Mesendoderm (in vitro differentiated cells): ENCODE measurements at regions not wholly inside any gene's neighbourhood (a gene's known extent, or its start where the extent isn't known, plus 50 kb on each side); places are given as distances from the start of the nearest gene placed in this dataset.
"Not testable (repeated sequence)": the region's sequence is repeated elsewhere in the genome, so short reads cannot be mapped to it uniquely, and the experiment has no call there.

ENCODE experiments used
- DNase-seq: peaks from one replicate; pipeline ENCODE4 v3.0.0; 2013
- H2AK5ac ChIP-seq: 2 replicates; pipeline ENCODE4 v1.6.1; 2013; ENCODE audit warnings: low read length, inconsistent platforms
- H2BK120ac ChIP-seq: 2 replicates; pipeline ENCODE4 v1.6.1; 2013; ENCODE audit warnings: low read depth, mild to moderate bottlenecking, low read length, moderate library complexity, mixed read lengths
- H2BK15ac ChIP-seq: replicated peaks from 2 replicates; pipeline ENCODE4 v1.6.1; 2013; ENCODE audit warnings: low read depth, mild to moderate bottlenecking, moderate library complexity
- H2BK5ac ChIP-seq: 2 replicates; pipeline ENCODE4 v1.6.1; 2013; ENCODE audit warnings: low read length, inconsistent platforms
- H3K18ac ChIP-seq: 2 replicates; pipeline ENCODE4 v1.6.1; 2013; ENCODE audit warnings: mild to moderate bottlenecking, low read length, mixed read lengths
- H3K23ac ChIP-seq: one replicate; pipeline ENCODE4 v1.6.1; 2013; ENCODE audit warnings: low read length
- H3K27ac ChIP-seq: 2 replicates; pipeline ENCODE4 v1.5.1; 2013; ENCODE audit warnings: low read depth, mild to moderate bottlenecking, inconsistent platforms, low read length, moderate library complexity
- H3K27me3 ChIP-seq: 2 replicates; pipeline ENCODE4 v1.6.1; 2013; ENCODE audit warnings: low read length, control low read depth, mild to moderate bottlenecking, inconsistent platforms; ENCODE audit not compliant: insufficient read depth, poor library complexity
- H3K36me3 ChIP-seq: 2 replicates; pipeline ENCODE4 v1.6.1; 2013; ENCODE audit warnings: low read length, inconsistent platforms; ENCODE audit not compliant: control insufficient read depth, insufficient read depth
- H3K4ac ChIP-seq: one replicate; pipeline ENCODE4 v1.6.1; 2013; ENCODE audit warnings: low read depth, mild to moderate bottlenecking, low read length, moderate library complexity
- H3K4me1 ChIP-seq: 2 replicates; pipeline ENCODE4 v1.6.1; 2013; ENCODE audit warnings: low read depth, low read length, inconsistent platforms; ENCODE audit not compliant: control insufficient read depth
- H3K4me2 ChIP-seq: 2 replicates; pipeline ENCODE4 v1.6.1; 2013; ENCODE audit warnings: low read length
- H3K4me3 ChIP-seq: 2 replicates; pipeline ENCODE4 v1.5.1; 2013; ENCODE audit warnings: mild to moderate bottlenecking, low read length
- H3K56ac ChIP-seq: one replicate; pipeline ENCODE4 v1.6.1; 2013; ENCODE audit warnings: low read length
- H3K79me1 ChIP-seq: 2 replicates; pipeline ENCODE4 v1.6.1; 2013; ENCODE audit warnings: low read length, inconsistent platforms
- H3K79me2 ChIP-seq: 2 replicates; pipeline ENCODE4 v1.6.1; 2013; ENCODE audit warnings: mild to moderate bottlenecking, low read length; ENCODE audit not compliant: control insufficient read depth, insufficient read depth
- H3K9ac ChIP-seq: 2 replicates; pipeline ENCODE4 v1.6.1; 2013; ENCODE audit warnings: low read length, inconsistent platforms
- H4K5ac ChIP-seq: one replicate; pipeline ENCODE4 v1.6.1; 2013; ENCODE audit warnings: low read length
- H4K8ac ChIP-seq: one replicate; pipeline ENCODE4 v1.6.1; 2013; ENCODE audit warnings: low read depth, mild to moderate bottlenecking, control low read depth, low read length, moderate library complexity
- WGBS: extraction: QIAGEN DNeasy Blood & Tissue Kit; methylation state at CpG from one replicate; pipeline ENCODE4 v1.1.7; 2013; ENCODE audit warnings: low lambda C conversion rate, missing lambda C conversion rate; ENCODE audit not compliant: insufficient coverage; ENCODE audit errors: extremely low coverage; 5-methylcytosine and 5-hydroxymethylcytosine counted together

DNA sequence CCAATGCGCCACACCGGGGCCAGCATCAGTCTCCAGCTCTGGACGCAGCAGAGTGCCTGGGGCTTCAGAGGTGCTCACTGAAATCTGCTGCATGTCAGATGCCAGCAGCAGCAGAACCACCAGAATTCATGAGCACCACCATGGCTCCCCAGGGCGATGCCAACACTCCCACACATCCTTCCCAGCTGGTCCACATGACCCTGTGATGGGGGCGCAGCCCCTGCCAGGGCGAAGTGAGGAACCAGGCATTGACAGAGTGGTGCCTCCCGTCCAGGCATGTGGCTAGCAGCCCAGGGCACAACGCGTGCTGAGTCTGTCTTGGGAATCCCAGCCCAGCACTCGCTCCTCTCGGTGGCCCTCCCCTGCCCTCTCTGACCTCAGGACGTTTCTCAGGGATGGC lies 80.4 kb downstream of the DHCR7 start:
- H3K27me3 ChIP-seq, result no peaks in the 10 kb centered on the region
- H3K9ac ChIP-seq, result no peak overlapping the region
- H2BK5ac ChIP-seq, result no peak overlapping the region
- H3K36me3 ChIP-seq, result no peaks in the 10 kb centered on the region
- H3K79me1 ChIP-seq, result no peaks in the 10 kb centered on the region
- no peak overlapping the region for H3K56ac ChIP-seq
- H3K4ac ChIP-seq, result no peak overlapping the region
- H3K4me1 ChIP-seq, result no peaks in the 10 kb centered on the region
- H3K27ac ChIP-seq, result no peak overlapping the region
- no peak overlapping the region for H2BK120ac ChIP-seq
- no peak for DNase-seq
- H4K5ac ChIP-seq, result no peak overlapping the region
- WGBS, result no CpG with 5 or more reads among the region's 12 CpGs
- H3K4me2 ChIP-seq, result no peak overlapping the region
- H3K23ac ChIP-seq, result no peak overlapping the region
- no peak overlapping the region for H2AK5ac ChIP-seq
- no peaks in the 10 kb centered on the region for H3K79me2 ChIP-seq
- no peak overlapping the region for H4K8ac ChIP-seq
- H3K4me3 ChIP-seq, result no peak overlapping the region
- no peak overlapping the region for H3K18ac ChIP-seq
- H2BK15ac ChIP-seq, result no peak overlapping the region

DNA sequence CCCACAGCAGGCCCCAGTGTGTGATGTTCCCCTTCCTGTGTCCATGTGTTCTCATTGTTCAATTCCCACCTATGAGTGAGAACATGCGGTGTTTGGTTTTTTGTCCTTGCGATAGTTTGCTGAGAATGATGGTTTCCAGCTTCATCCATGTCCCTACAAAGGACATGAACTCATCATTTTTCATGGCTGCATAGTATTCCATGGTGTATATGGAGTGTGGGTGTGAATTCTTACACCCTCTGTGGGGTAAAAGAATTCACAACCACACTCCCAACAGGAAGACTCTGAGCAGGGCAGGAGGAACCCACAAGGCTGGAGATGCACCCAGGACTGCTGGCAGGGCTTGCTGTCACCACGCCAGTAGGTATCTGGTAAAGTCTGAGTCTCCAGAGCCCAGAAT lies 80.9 kb downstream of the DHCR7 start:
- not testable (repeated sequence) for H3K27me3 ChIP-seq, H3K27ac ChIP-seq, H4K5ac ChIP-seq, H2AK5ac ChIP-seq, H2BK15ac ChIP-seq, H2BK5ac ChIP-seq, H3K4me2 ChIP-seq, H2BK120ac ChIP-seq, H3K9ac ChIP-seq, H3K4me3 ChIP-seq, H3K79me1 ChIP-seq, H3K4me1 ChIP-seq, H3K23ac ChIP-seq, H3K36me3 ChIP-seq, H3K56ac ChIP-seq, H3K18ac ChIP-seq, H3K4ac ChIP-seq, DNase-seq, H3K79me2 ChIP-seq, H4K8ac ChIP-seq
- WGBS, result no CpG with 5 or more reads among the region's 3 CpGs

DNA sequence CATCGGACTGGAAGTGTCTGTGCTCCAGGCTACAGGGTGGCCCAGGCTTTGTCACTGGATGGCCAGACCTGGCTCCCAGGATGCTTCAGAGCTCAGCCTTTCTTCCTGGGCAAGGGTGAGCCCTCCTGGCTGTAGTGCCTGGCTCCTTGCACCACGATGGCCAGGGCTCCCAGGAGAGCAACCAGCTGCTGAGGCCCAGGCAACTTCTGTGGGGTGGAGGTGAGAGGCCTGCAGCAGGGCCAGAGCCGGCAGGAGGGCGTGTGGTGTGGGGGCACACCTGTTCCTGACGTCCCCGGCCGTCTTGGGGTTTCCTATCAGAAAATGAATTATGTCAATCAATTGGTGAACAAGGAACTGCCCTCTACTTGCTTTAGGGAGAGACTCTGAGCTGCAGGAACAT lies 82.1 kb downstream of the DHCR7 start:
- Histone ChIP-seq H3K56ac (no peak overlapping the region), H3K18ac (no peak overlapping the region), H3K23ac (no peak overlapping the region), H3K27me3 (no peaks in the 10 kb centered on the region), H3K36me3 (no peaks in the 10 kb centered on the region), H3K4me2 (no peak overlapping the region), H4K5ac (no peak overlapping the region), H2AK5ac (no peak overlapping the region), H2BK15ac (no peak overlapping the region), H3K27ac (no peak overlapping the region), H3K9ac (no peak overlapping the region), H3K79me2 (no peaks in the 10 kb centered on the region), H2BK5ac (no peak overlapping the region), H3K79me1 (no peaks in the 10 kb centered on the region), H2BK120ac (no peak overlapping the region), H3K4ac (no peak overlapping the region), H4K8ac (no peak overlapping the region), H3K4me3 (no peak overlapping the region), H3K4me1 (no peaks in the 10 kb centered on the region)
- no CpG with 5 or more reads among the region's 7 CpGs for whole genome bisulfite sequencing
- no peak for DNase-seq

DNA sequence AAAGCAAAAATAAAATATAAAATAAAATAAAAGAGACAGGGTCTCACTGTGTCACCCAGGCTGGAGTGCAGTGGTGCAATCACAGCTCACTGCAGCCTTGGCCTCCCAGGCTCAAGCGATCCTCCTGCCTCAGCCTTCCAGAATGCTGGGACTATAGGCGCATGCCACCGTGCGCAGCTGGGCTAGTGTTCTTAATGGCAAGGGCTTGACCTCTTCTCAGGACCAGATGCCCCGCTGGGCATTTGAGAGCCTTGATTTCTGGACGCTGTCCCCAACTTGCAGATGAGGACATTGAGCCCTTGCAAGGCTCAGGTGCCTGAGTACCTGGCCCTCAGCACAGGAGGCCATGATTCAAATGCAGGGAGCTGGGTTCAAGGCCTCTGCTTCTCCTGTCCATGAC lies 82.6 kb downstream of the DHCR7 start:
- Histone ChIP-seq H3K4me2 (no peak overlapping the region), H3K27ac (no peak overlapping the region), H3K79me2 (no peaks in the 10 kb centered on the region), H3K4me1 (no peaks in the 10 kb centered on the region), H3K18ac (no peak overlapping the region), H3K56ac (no peak overlapping the region), H3K79me1 (no peaks in the 10 kb centered on the region), H3K36me3 (no peaks in the 10 kb centered on the region), H4K8ac (no peak overlapping the region), H2BK5ac (no peak overlapping the region), H2BK120ac (no peak overlapping the region), H3K4ac (no peak overlapping the region), H2AK5ac (no peak overlapping the region), H3K4me3 (no peak overlapping the region), H4K5ac (no peak overlapping the region), H3K23ac (no peak overlapping the region), H3K27me3 (no peaks in the 10 kb centered on the region), H3K9ac (no peak overlapping the region), H2BK15ac (no peak overlapping the region)
- DNase-seq, result no peak
- no CpG with 5 or more reads among the region's 6 CpGs for WGBS

DNA sequence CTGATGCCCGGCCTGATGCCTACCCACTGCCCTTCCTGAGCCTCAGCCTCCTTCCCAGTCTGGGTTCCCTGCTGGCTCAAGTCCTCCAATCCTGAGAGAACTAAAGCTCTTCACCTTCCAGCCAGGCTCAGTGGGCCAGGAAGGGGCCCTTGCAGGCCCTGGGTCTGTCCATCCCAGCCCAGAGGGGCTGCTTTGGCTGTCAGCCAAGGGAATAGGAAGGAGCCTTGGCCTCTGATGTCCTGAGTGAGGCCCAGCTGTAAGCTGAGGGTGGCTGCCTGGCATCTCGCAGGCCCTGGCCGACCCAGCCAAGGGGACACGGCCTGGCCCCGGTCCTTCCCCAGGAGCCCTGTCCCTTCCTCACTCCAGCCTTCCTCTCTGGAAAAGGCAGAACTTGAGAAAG lies 83.4 kb downstream of the DHCR7 start:
- Histone ChIP-seq H3K27me3 (no peaks in the 10 kb centered on the region), H3K56ac (no peak overlapping the region), H3K4me1 (no peaks in the 10 kb centered on the region), H4K5ac (no peak overlapping the region), H3K4ac (no peak overlapping the region), H3K79me1 (no peaks in the 10 kb centered on the region), H2BK15ac (no peak overlapping the region), H3K23ac (no peak overlapping the region), H3K36me3 (no peaks in the 10 kb centered on the region), H3K4me3 (no peak overlapping the region), H2BK120ac (no peak overlapping the region), H2BK5ac (no peak overlapping the region), H3K79me2 (no peaks in the 10 kb centered on the region), H2AK5ac (no peak overlapping the region), H4K8ac (no peak overlapping the region), H3K18ac (no peak overlapping the region), H3K9ac (no peak overlapping the region), H3K27ac (no peak overlapping the region), H3K4me2 (no peak overlapping the region)
- WGBS, result no CpG with 5 or more reads among the region's 5 CpGs
- DNase-seq, result no peak

DNA sequence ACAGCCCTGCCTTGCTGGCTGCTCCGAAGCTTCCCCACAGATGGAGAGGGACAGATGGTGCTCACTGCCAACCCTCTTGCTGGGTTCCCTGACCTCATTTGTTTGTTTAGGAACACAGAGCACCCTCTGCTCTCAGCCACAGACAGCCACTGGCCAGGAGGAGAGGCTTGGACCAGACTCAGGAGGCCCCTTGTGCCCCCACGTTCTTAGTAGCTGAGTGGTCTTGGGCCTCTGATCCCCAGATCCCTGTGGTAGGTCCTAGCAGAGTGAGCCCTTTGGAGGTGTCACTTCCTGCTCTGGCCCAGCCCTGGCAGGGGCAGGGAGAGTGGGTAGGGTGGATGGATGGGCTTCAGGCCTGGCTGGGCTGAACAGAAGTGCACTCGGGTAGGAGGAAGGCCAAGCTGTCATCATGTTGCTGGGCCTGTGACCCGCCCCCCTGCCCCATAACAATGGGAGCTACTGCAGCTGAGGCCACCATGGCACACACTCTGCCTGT lies 84.0 kb downstream of the DHCR7 start:
- Histone ChIP-seq H3K4ac (no peak overlapping the region), H4K8ac (no peak overlapping the region), H3K4me2 (no peak overlapping the region), H3K27ac (no peak overlapping the region), H4K5ac (no peak overlapping the region), H2BK5ac (no peak overlapping the region), H3K9ac (no peak overlapping the region), H3K79me2 (no peaks in the 10 kb centered on the region), H2BK15ac (no peak overlapping the region), H3K18ac (no peak overlapping the region), H3K4me1 (no peaks in the 10 kb centered on the region), H3K23ac (no peak overlapping the region), H2BK120ac (no peak overlapping the region), H2AK5ac (no peak overlapping the region), H3K79me1 (no peaks in the 10 kb centered on the region), H3K56ac (no peak overlapping the region), H3K36me3 (no peaks in the 10 kb centered on the region), H3K27me3 (no peaks in the 10 kb centered on the region), H3K4me3 (no peak overlapping the region)
- no peak for DNase-seq
- no CpG with 5 or more reads among the region's 4 CpGs for WGBS
